MM.1S (cell line): ENCODE measurements at regions not wholly inside any gene's neighbourhood (a gene's known extent, or its start where the extent isn't known, plus 50 kb on each side); places are given as distances from the start of the nearest gene placed in this dataset.

Source experiments
- DNase-seq: peaks from one replicate; pipeline ENCODE4 v3.0.0-alpha.2; 2015
- H2AFZ ChIP-seq: fragments of 300-600 bp; sonication (generic); 2 replicates; pipeline ENCODE4 v1.6.0; 2016; ENCODE audit warnings: antibody characterized with exemption, low read length
- H3F3A ChIP-seq: fragments of 300-600 bp; sonication (generic); 2 replicates; pipeline ENCODE4 v1.6.1; 2016; ENCODE audit warnings: mild to moderate bottlenecking, antibody characterized with exemption, low read length, moderate library complexity, mixed read lengths; ENCODE audit not compliant: insufficient read depth
- H3K27ac ChIP-seq: fragments of 300-600 bp; sonication (generic); 2 replicates; pipeline ENCODE4 v1.5.1; 2016; ENCODE audit warnings: mild to moderate bottlenecking, low read length
- H3K27me3 ChIP-seq: fragments of 300-600 bp; sonication (generic); replicated peaks from 2 replicates; pipeline ENCODE4 v1.6.0; 2016; ENCODE audit warnings: low read length; ENCODE audit not compliant: insufficient read depth
- H3K36me3 ChIP-seq: fragments of 300-600 bp; sonication (generic); replicated peaks from 2 replicates; pipeline ENCODE4 v1.6.1; 2016; ENCODE audit warnings: mild to moderate bottlenecking, low read length, mixed read lengths; ENCODE audit not compliant: insufficient read depth
- H3K4me1 ChIP-seq: fragments of 300-600 bp; sonication (generic); 2 replicates; pipeline ENCODE4 v1.6.1; 2016; ENCODE audit warnings: low read length, mixed read lengths
- H3K4me2 ChIP-seq: fragments of 300-600 bp; sonication (generic); 2 replicates; pipeline ENCODE4 v1.6.0; 2016; ENCODE audit warnings: low read depth, low read length
- H3K4me3 ChIP-seq: fragments of 300-600 bp; sonication (generic); 2 replicates; pipeline ENCODE4 v1.5.1; 2016; ENCODE audit warnings: low read length, mixed read lengths
- H3K79me2 ChIP-seq: fragments of 300-600 bp; sonication (generic); 2 replicates; pipeline ENCODE4 v1.6.1; 2016; ENCODE audit warnings: mixed run types, low read length, mixed read lengths
- H3K9ac ChIP-seq: fragments of 300-600 bp; sonication (generic); 2 replicates; pipeline ENCODE4 v1.6.1; 2016; ENCODE audit warnings: low read length, mixed read lengths
- H3K9me2 ChIP-seq: fragments of 300-600 bp; sonication (generic); replicated peaks from 2 replicates; pipeline ENCODE4 v1.6.1; 2016; ENCODE audit warnings: mild to moderate bottlenecking, low read length, mixed read lengths; ENCODE audit not compliant: insufficient read depth
- H3K9me3 ChIP-seq: fragments of 300-600 bp; sonication (generic); replicated peaks from 2 replicates; pipeline ENCODE4 v1.6.1; 2016; ENCODE audit warnings: mild to moderate bottlenecking, low read length, mixed read lengths; ENCODE audit not compliant: insufficient read depth
- H4K20me1 ChIP-seq: fragments of 300-600 bp; sonication (generic); 2 replicates; pipeline ENCODE4 v1.6.1; 2016; ENCODE audit warnings: mild to moderate bottlenecking, low read length, moderate library complexity, mixed read lengths; ENCODE audit not compliant: insufficient read depth
- EZH2 ChIP-seq: fragments of 300-600 bp; sonication (generic); optimal IDR thresholded peaks from 2 replicates; pipeline ENCODE3; 2017; ENCODE audit warnings: low read depth, mild to moderate bottlenecking, antibody characterized with exemption, low read length, mixed read lengths
- EZH2phosphoT487 ChIP-seq: fragments of 300-600 bp; sonication (generic); IDR thresholded peaks from 2 replicates; pipeline ENCODE4 v1.6.1; 2018; ENCODE audit warnings: antibody characterized with exemption, low read length
- TF ChIP-seq, protein P1 (sequence below): fragments of 300-600 bp; sonication (generic); IDR thresholded peaks from 2 replicates; pipeline ENCODE4 v1.5.1; 2016; ENCODE audit warnings: antibody characterized with exemption, low read length, mixed read lengths

DNA sequence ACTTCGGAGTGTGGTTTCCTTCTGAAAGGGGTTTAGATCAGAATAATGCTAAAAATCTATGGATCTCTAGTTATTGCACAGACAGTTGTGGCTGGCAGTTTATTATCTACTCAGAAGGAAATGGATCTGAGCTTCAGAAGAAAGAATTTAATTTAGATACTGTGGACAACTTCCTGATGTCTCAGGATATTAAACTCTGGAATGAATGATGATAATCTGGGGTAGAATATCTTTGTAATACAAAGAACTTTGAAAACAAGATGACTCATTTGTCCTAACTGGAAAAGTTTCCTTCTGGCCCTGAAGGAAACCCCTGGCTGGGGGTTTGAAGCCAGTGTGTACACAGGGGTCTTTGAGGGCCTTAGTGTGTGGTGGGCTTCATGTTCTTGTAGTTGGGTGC is 78.0 kb downstream of the EDN3 start:
- Histone ChIP-seq H3K4me1 (no peaks in the 10 kb centered on the region), H3F3A (no peaks in the 10 kb centered on the region), H3K4me3 (no peak overlapping the region), H3K79me2 (no peaks in the 10 kb centered on the region), H2AFZ (no peak overlapping the region), H3K27ac (no peak overlapping the region), H3K9me2 (no peaks in the 10 kb centered on the region), H3K36me3 (no peaks in the 10 kb centered on the region), H3K4me2 (no peak overlapping the region), H3K27me3 (peaks cover 80% of the 10 kb centered on the region), H3K9ac (no peak overlapping the region), H4K20me1 (no peaks in the 10 kb centered on the region), H3K9me3 (no peaks in the 10 kb centered on the region)
- DNase-seq = no peak
- no peak for TF ChIP-seq EZH2
- TF ChIP-seq, protein P1, sequence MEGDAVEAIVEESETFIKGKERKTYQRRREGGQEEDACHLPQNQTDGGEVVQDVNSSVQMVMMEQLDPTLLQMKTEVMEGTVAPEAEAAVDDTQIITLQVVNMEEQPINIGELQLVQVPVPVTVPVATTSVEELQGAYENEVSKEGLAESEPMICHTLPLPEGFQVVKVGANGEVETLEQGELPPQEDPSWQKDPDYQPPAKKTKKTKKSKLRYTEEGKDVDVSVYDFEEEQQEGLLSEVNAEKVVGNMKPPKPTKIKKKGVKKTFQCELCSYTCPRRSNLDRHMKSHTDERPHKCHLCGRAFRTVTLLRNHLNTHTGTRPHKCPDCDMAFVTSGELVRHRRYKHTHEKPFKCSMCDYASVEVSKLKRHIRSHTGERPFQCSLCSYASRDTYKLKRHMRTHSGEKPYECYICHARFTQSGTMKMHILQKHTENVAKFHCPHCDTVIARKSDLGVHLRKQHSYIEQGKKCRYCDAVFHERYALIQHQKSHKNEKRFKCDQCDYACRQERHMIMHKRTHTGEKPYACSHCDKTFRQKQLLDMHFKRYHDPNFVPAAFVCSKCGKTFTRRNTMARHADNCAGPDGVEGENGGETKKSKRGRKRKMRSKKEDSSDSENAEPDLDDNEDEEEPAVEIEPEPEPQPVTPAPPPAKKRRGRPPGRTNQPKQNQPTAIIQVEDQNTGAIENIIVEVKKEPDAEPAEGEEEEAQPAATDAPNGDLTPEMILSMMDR = no peak
- TF ChIP-seq EZH2phosphoT487 = no peak

DNA sequence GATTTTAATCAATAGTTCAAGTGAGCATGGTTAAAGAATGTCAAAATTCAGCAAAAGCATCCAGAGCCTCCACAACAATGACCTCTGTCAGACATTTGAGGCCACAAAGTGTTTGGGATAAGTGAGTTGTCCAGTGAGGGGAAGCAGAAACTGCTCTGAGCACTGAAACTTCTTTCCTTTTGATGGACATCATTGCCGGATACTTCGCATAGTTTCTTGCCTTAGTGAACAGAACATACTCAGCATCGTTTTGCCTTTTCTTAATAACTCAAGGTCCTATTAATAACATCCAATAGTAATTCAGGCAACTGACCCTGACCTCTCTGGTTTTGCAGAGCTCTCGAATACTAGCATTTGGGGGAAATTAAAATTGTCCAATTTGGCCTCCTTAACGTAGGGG is 78.6 kb downstream of the EDN3 start:
- Histone ChIP-seq H3K4me1 (no peaks in the 10 kb centered on the region), H3K79me2 (no peaks in the 10 kb centered on the region), H3K36me3 (no peaks in the 10 kb centered on the region), H3K9me2 (no peaks in the 10 kb centered on the region), H2AFZ (no peak overlapping the region), H3K27ac (no peak overlapping the region), H3K4me2 (no peak overlapping the region), H4K20me1 (no peaks in the 10 kb centered on the region), H3K9ac (no peak overlapping the region), H3K9me3 (no peaks in the 10 kb centered on the region), H3F3A (no peaks in the 10 kb centered on the region), H3K27me3 (peaks cover 77% of the 10 kb centered on the region), H3K4me3 (no peak overlapping the region)
- no peak for DNase-seq
- TF ChIP-seq EZH2 = no peak
- TF ChIP-seq, protein P1 = no peak
- TF ChIP-seq EZH2phosphoT487 = no peak

DNA sequence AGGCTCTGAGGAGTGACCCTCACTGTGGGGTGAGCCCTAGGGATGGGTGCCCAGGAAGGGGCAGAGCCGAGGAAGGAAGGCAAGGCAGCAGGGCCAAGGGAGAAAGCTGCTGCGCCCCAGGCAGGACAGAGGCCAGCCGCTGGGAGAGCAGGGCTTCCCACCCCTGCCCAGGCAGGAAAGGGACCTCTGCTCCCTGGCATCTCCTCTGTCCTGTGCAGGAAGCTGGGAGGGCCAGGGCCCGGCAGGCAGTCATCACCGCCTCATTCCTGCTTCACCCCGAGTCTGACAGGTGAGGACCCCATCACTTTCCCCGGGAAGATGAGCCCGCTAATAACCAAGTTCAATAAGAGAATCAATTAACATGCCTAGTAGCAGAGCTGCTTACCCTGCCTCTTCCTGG is 81.3 kb downstream of the EDN3 start:
- Histone ChIP-seq H2AFZ (no peak overlapping the region), H3K4me1 (no peaks in the 10 kb centered on the region), H3K27me3 (peaks cover 68% of the 10 kb centered on the region), H3K4me3 (no peak overlapping the region), H3K9ac (no peak overlapping the region), H3K79me2 (no peaks in the 10 kb centered on the region), H3K36me3 (no peaks in the 10 kb centered on the region), H3K9me3 (no peaks in the 10 kb centered on the region), H3K27ac (no peak overlapping the region), H3K9me2 (no peaks in the 10 kb centered on the region), H4K20me1 (no peaks in the 10 kb centered on the region), H3K4me2 (no peak overlapping the region), H3F3A (no peaks in the 10 kb centered on the region)
- TF ChIP-seq, protein P1 = no peak
- TF ChIP-seq EZH2phosphoT487 (no peak), EZH2 (no peak)
- no peak for DNase-seq
